PFSK-1 (cell line): ENCODE measurements at regions not wholly inside any gene's neighbourhood (a gene's known extent, or its start where the extent isn't known, plus 50 kb on each side); places are given as distances from the start of the nearest gene placed in this dataset.

Source experiments
- FOXP2 ChIP-seq: optimal IDR thresholded peaks from 2 replicates; pipeline ENCODE3; 2011; ENCODE audit warnings: borderline replicate concordance, control low read depth, inconsistent platforms; ENCODE audit not compliant: insufficient read depth; ENCODE audit errors: extremely low read length, extremely low read depth
- POLR2AphosphoS5 ChIP-seq: IDR thresholded peaks from 2 replicates; pipeline ENCODE4 v1.6.1; 2012; ENCODE audit warnings: low read depth, mild to moderate bottlenecking, control low read depth, low read length, moderate library complexity
- REST ChIP-seq, 2 experiments: IDR thresholded peaks; 2 replicates each; pipeline versions ENCODE4 v1.6.1 to v1.8.0; 2011 to 2012; ENCODE audit warnings: low read depth in 2 of 2, low read length in 2 of 2, control low read depth in 1 of 2, inconsistent platforms in 1 of 2, mild to moderate bottlenecking in 1 of 2, moderate library complexity in 1 of 2; ENCODE audit not compliant: insufficient read depth in 1 of 2
- SIN3A ChIP-seq: IDR thresholded peaks from 2 replicates; pipeline ENCODE4 v1.6.1; 2012; ENCODE audit warnings: mild to moderate bottlenecking, low read length, moderate library complexity, borderline replicate concordance; ENCODE audit not compliant: insufficient read depth
- TAF1 ChIP-seq: IDR thresholded peaks from 2 replicates; pipeline ENCODE4 v1.6.1; 2012; ENCODE audit warnings: low read length, control low read depth, borderline replicate concordance; ENCODE audit not compliant: insufficient read depth

- TF ChIP-seq TAF1 (no peak), POLR2AphosphoS5 (no peak), REST (IDR thresholded peaks at IDR 0.05; ENCODE audit: insufficient read depth in 1 of 2, low read depth in 2 of 2, low read length in 2 of 2) (no peak), SIN3A (no peak), FOXP2 (no peak)
These were observed 896.8 kb downstream of the EPHA7 start for GRCh38 chr6:92522589-92522988.

DNA sequence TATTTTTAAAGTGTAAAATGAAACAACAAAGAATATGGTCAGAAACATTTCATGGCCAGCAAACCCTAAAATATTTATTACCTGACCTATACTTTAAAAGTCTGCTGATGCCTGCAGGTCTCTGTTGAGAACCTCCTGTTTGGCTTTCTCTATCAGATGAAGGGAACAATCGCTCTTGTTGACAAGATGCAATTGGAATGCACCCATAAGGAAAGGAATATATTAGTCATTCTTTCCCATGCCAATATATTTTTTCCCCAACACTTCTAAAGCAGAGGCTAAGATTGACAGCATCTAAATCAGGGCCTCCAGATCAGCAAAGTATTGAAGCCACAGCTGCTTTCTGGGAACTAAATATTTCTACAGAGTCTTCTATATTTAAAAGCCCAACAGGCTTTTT lies 897.8 kb downstream of the EPHA7 start:
- TF ChIP-seq SIN3A (no peak), FOXP2 (no peak), TAF1 (no peak), POLR2AphosphoS5 (no peak), REST (IDR thresholded peaks at IDR 0.05; ENCODE audit: insufficient read depth in 1 of 2, low read depth in 2 of 2, low read length in 2 of 2) (no peak)

- TF ChIP-seq POLR2AphosphoS5 = no peak
- no peak for TF ChIP-seq REST (IDR thresholded peaks at IDR 0.05; ENCODE audit: insufficient read depth in 1 of 2, low read depth in 2 of 2, low read length in 2 of 2)
- TF ChIP-seq SIN3A = no peak
- TF ChIP-seq TAF1 = no peak
- TF ChIP-seq FOXP2 = no peak
These were observed 909.2 kb downstream of the EPHA7 start for GRCh38 chr6:92510137-92510536.

DNA sequence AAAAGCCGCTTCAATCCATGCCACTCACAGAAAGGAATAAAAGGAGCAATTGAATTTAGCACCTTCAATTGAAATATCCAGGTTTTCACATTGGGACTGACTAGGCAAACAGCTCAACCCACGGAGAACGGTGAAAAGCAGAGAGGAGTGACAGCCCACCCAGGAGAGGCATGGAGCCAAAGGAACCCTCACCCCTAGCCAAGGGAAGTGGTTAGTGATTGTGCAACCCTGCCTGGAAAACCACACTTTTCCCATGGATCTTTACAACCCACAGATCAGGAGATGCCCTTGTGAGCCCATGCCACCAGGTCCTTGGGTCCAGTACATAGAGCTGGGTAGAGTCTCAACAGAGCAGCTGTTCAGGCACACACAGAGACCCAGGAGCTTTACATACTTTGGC lies 911.8 kb downstream of the EPHA7 start:
- no peak for TF ChIP-seq POLR2AphosphoS5

- no peak for TF ChIP-seq POLR2AphosphoS5
- no peak for TF ChIP-seq TAF1
- no peak for TF ChIP-seq SIN3A
- TF ChIP-seq FOXP2 = no peak
- no peak for TF ChIP-seq REST (IDR thresholded peaks at IDR 0.05; ENCODE audit: insufficient read depth in 1 of 2, low read depth in 2 of 2, low read length in 2 of 2)
These were observed 914.9 kb downstream of the EPHA7 start for GRCh38 chr6:92504509-92504908.

GRCh38 chr6:92497281-92497680 lies 922.1 kb downstream of the EPHA7 start:
- TF ChIP-seq FOXP2 (no peak), REST (IDR thresholded peaks at IDR 0.05; ENCODE audit: insufficient read depth in 1 of 2, low read depth in 2 of 2, low read length in 2 of 2) (no peak), TAF1 (no peak), SIN3A (no peak), POLR2AphosphoS5 (no peak)
